Psoas muscle (tissue), 7 donors: ENCODE measurements at regions not wholly inside any gene's neighbourhood (a gene's known extent, or its start where the extent isn't known, plus 50 kb on each side); places are given as distances from the start of the nearest gene placed in this dataset.

ENCODE experiments used
- ATAC-seq, 4 donors: fragments of 200-7000 bp; cut with Tn5 transposase; one replicate each; pipeline ENCODE4 v1.9.1; 2020; ENCODE audit warnings: moderate library complexity in 3 of 4, mild to moderate bottlenecking in 2 of 4
- DNase-seq, 2 donors: peaks; one replicate each; pipeline ENCODE4 v3.0.0-alpha.2; 2020
- H3K27ac ChIP-seq: fragments of 200-600 bp; one replicate; pipeline ENCODE4 v1.8.0; 2022
- H3K27me3 ChIP-seq, 3 donors: fragments of 200-600 bp in 1 of 3; one replicate each; pipeline versions ENCODE4 v1.6.1 to v1.8.0; 2013 to 2022; ENCODE audit warnings: low read length in 2 of 3, mild to moderate bottlenecking in 2 of 3, moderate library complexity in 1 of 3; ENCODE audit not compliant: insufficient read depth in 3 of 3
- H3K36me3 ChIP-seq, 2 donors: fragments of 200-600 bp in 1 of 2; one replicate each; pipeline versions ENCODE4 v1.6.1 to v1.8.0; 2013 to 2022; ENCODE audit warnings: low read depth in 1 of 2, mild to moderate bottlenecking in 1 of 2, moderate library complexity in 1 of 2; ENCODE audit not compliant: insufficient read depth in 1 of 2
- H3K4me1 ChIP-seq: fragments of 200-600 bp; one replicate; pipeline ENCODE4 v1.8.0; 2022
- H3K4me3 ChIP-seq: fragments of 200-600 bp; one replicate; pipeline ENCODE4 v1.8.0; 2022; ENCODE audit warnings: mild to moderate bottlenecking
- H3K9me3 ChIP-seq: fragments of 200-600 bp; one replicate; pipeline ENCODE4 v1.8.0; 2022
- WGBS, 3 donors: extraction: QIAGEN DNeasy Blood & Tissue Kit; methylation state at CpG; one replicate each; pipeline versions ENCODE4 v1.1.6 to v1.1.7; 2013; 5-methylcytosine and 5-hydroxymethylcytosine counted together
- intact Hi-C, 2 donors: fragments of 100-400 bp; cut with DNase I; formaldehyde crosslinking; loops; one replicate each; pipeline versions ENCODE4 v1.11.0 to v1.14.2; 2022
- TF ChIP-seq, protein P1 (sequence below): fragments of 200-600 bp; IDR thresholded peaks from one replicate; pipeline ENCODE4 v1.8.0; 2022; ENCODE audit warnings: antibody characterized with exemption
- donor health status: healthy with polysubstance abuse.
- donor health status: DM: no; HTN: no; CAD: no; lungs with moderate emphysema.
- donor health status: Bipolar disorder and iron deficiency.
- donor health status: healthy.
- donor health status: DM: yes; HTN: yes; CAD: no.
- donor health status: DM: no; HTN: no; CAD: no.
- donor health status: DM: yes; HTN: yes; CAD: no.

DNA sequence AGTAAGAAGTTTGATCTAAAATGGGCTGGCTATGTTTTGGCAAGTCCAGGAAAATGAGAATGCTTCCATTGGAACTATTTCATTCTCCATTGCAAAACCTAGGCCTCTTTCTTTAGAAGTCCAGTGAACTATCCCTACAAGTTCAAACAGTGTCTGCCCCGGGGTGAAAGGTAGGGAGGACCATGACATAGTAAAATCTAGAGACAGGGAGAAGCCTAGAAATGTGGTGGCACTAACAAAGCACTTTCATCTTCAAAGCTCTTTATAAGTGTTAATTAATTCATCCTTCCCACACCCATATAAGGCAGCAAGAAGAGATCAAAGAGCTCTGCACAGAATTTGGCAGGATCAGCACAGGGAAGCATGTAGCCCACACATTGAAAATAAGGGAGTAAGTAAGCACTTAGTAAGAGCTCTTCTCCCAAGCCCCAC, 214.5 kb downstream of the IRS1 start:
- no peak overlapping the region for H3K4me3 ChIP-seq
- no peaks in the 10 kb centered on the region for H3K27me3 ChIP-seq
- 78 to 91% (median 87%) methylated on average over 1 of the region's 1 CpG for WGBS, 3 donors
- intact Hi-C loops, result no loop called here
- no peak for DNase-seq
- peaks cover 29% of the 10 kb centered on the region for H3K9me3 ChIP-seq
- no peaks in the 10 kb centered on the region for H3K36me3 ChIP-seq
- peaks cover 7% of the 10 kb centered on the region for H3K4me1 ChIP-seq
- TF ChIP-seq, protein P1, sequence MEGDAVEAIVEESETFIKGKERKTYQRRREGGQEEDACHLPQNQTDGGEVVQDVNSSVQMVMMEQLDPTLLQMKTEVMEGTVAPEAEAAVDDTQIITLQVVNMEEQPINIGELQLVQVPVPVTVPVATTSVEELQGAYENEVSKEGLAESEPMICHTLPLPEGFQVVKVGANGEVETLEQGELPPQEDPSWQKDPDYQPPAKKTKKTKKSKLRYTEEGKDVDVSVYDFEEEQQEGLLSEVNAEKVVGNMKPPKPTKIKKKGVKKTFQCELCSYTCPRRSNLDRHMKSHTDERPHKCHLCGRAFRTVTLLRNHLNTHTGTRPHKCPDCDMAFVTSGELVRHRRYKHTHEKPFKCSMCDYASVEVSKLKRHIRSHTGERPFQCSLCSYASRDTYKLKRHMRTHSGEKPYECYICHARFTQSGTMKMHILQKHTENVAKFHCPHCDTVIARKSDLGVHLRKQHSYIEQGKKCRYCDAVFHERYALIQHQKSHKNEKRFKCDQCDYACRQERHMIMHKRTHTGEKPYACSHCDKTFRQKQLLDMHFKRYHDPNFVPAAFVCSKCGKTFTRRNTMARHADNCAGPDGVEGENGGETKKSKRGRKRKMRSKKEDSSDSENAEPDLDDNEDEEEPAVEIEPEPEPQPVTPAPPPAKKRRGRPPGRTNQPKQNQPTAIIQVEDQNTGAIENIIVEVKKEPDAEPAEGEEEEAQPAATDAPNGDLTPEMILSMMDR, result no peak
- H3K27ac ChIP-seq, result no peak overlapping the region
- ATAC-seq, result no peak

DNA sequence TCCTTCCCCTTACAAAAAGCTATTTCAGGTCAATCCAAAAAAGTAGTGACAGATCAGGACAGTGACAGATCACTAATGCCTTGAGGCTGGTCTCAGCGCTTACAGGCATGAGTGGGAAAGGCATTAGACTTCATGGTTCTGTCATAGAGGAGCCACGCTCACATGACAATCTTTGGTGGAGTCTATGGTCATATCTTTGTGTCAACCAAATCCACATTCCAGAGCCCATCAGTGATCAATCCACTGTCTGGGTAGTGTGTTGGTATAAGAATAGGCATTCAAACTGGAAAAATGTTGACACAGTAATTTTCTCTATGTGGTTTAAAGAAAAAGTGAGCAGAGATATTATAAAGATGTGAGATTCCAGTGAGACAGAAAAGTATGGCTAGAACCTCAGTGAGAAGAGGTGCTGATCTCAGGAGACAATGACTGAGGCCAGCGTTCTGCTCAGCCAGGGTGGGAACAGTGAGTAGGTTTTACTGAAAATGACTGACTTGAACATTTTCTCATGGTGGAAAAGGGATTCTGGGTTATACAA, 215.0 kb downstream of the IRS1 start:
- DNase-seq (no peak), ATAC-seq (no peak)
- 92 to 95% (median 94%) methylated on average over 3 of the region's 3 CpGs for WGBS, 3 donors
- Histone ChIP-seq H3K4me3 (no peak overlapping the region), H3K4me1 (peaks cover 9% of the 10 kb centered on the region), H3K27ac (no peak overlapping the region), H3K27me3 (no peaks in the 10 kb centered on the region), H3K36me3 (no peaks in the 10 kb centered on the region), H3K9me3 (peaks cover 25% of the 10 kb centered on the region)
- TF ChIP-seq, protein P1, result no peak
- intact Hi-C loops, result loop anchor here in 1 of 2 donors (5.0 kb wide), 1 partner anchor 63 kb away; no protein-coding TSS in a partner anchor

DNA sequence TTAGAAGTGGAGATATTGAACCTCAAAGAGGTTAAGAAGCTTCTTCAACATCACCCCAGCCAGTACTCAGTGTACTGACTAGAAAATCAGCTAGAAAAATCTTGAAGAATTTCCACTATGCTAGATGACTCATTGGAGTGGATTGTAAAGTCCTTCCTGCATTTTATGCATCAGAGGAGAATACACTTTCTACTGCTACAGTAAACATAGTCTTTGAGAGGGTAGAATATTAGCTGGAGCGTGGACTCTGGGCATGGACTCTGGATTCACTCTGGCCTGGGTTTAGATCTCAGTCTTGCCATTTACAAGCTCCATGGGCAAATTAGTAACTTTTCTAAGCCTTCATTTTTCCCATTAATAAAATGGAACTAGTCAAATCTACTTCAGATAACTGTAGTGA, 215.9 kb downstream of the IRS1 start:
- WGBS, 3 donors, result 55 to 68% (median 62%) methylated on average over 1 of the region's 1 CpG
- no peak for DNase-seq
- Histone ChIP-seq H3K27me3 (no peaks in the 10 kb centered on the region), H3K4me1 (peaks cover 16% of the 10 kb centered on the region), H3K27ac (no peak overlapping the region), H3K9me3 (peaks cover 17% of the 10 kb centered on the region), H3K4me3 (no peak overlapping the region), H3K36me3 (no peaks in the 10 kb centered on the region)
- no peak for ATAC-seq
- TF ChIP-seq, protein P1, result no peak
- intact Hi-C loops, result loop anchor here in 1 of 2 donors (5.0 kb wide), 1 partner anchor 64 kb away; no protein-coding TSS in a partner anchor

DNA sequence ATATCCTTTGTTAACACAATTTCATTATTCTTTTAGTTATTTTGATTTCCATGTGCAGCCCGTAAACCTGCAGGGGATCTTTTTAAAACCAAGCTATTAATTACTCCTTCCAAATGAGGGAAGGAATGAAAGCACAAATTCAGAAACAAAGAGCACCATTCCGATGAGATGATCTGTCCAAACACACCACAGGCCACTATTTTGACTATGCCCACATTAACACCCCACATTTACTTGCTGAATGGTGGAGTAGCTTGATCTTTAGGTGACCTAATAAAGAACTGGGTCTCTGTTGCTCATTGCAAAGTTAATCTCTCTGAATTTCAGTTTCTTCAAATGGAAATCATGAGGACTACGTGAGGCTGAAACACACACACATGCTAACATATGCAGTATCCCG, 218.0 kb downstream of the IRS1 start:
- no peak for ATAC-seq
- peaks cover 19% of the 10 kb centered on the region for H3K4me1 ChIP-seq

More for the DNA sequence above, 218.0 kb downstream of the IRS1 start:
- H3K9me3 ChIP-seq, result no peaks in the 10 kb centered on the region
- no peak for DNase-seq
- intact Hi-C loops, result loop anchor here in 1 of 2 donors (5.0 kb wide), 1 partner anchor 66 kb away; no protein-coding TSS in a partner anchor
- no peak overlapping the region for H3K27ac ChIP-seq
- H3K27me3 ChIP-seq, result no peaks in the 10 kb centered on the region
- TF ChIP-seq, protein P1, result no peak
- H3K36me3 ChIP-seq, result no peaks in the 10 kb centered on the region
- no peak overlapping the region for H3K4me3 ChIP-seq
- WGBS, 3 donors, result 80 to 86% (median 85%) methylated on average over 4 of the region's 4 CpGs
